Smooth muscle cell (in vitro differentiated cells): ENCODE measurements at regions not wholly inside any gene's neighbourhood (a gene's known extent, or its start where the extent isn't known, plus 50 kb on each side); places are given as distances from the start of the nearest gene placed in this dataset.

Experiments used
- DNase-seq: peaks from one replicate; lab custom pipeline; 2025; ENCODE audit not compliant: unreplicated experiment; lab: John Stamatoyannopoulos, UW
- H2AFZ ChIP-seq: fragments of 200-600 bp; sonication (generic); 2 replicates; pipeline ENCODE4 v1.6.0; 2016; ENCODE audit warnings: antibody characterized with exemption, low read depth, mild to moderate bottlenecking
- H3F3A ChIP-seq: fragments of 200-600 bp; sonication (generic); 2 replicates; pipeline ENCODE4 v1.6.0; 2017; ENCODE audit warnings: antibody characterized with exemption, low read depth
- H3K27ac ChIP-seq: fragments of 200-600 bp; sonication (generic); 2 replicates; pipeline ENCODE4 v1.5.1; 2016; ENCODE audit warnings: low read depth, mild to moderate bottlenecking
- H3K27me3 ChIP-seq: fragments of 200-600 bp; sonication (generic); 2 replicates; pipeline ENCODE4 v1.6.1; 2016; ENCODE audit warnings: low read depth, mild to moderate bottlenecking
- H3K36me3 ChIP-seq: fragments of 200-600 bp; sonication (generic); 2 replicates; pipeline ENCODE4 v1.5.1; 2016; ENCODE audit warnings: low read depth
- H3K4me1 ChIP-seq: fragments of 200-600 bp; sonication (generic); 2 replicates; pipeline ENCODE4 v1.5.1; 2016; ENCODE audit warnings: low read depth
- H3K4me2 ChIP-seq: fragments of 200-600 bp; sonication (generic); 2 replicates; pipeline ENCODE4 v1.6.0; 2016; ENCODE audit warnings: mild to moderate bottlenecking
- H3K4me3 ChIP-seq: fragments of 200-600 bp; sonication (generic); 2 replicates; pipeline ENCODE4 v1.5.1; 2016; ENCODE audit warnings: mild to moderate bottlenecking
- H3K79me2 ChIP-seq: fragments of 200-600 bp; sonication (generic); 2 replicates; pipeline ENCODE4 v1.6.0; 2016; ENCODE audit warnings: low read depth, mild to moderate bottlenecking
- H3K9ac ChIP-seq: fragments of 200-600 bp; sonication (generic); 2 replicates; pipeline ENCODE4 v1.6.0; 2016; ENCODE audit warnings: low read depth
- H3K9me3 ChIP-seq: fragments of 200-600 bp; sonication (generic); replicated peaks from 2 replicates; pipeline ENCODE4 v1.5.1; 2016; ENCODE audit warnings: low read depth
- H4K20me1 ChIP-seq: fragments of 200-600 bp; sonication (generic); 2 replicates; pipeline ENCODE4 v1.6.0; 2016; ENCODE audit warnings: low read depth
- WGBS: methylation state at CpG from one replicate; pipeline ENCODE4 v1.1.7; 2016; ENCODE audit warnings: low lambda C conversion rate; 5-methylcytosine and 5-hydroxymethylcytosine counted together
- TF ChIP-seq, protein P1 (sequence below): fragments of 200-600 bp; sonication (generic); IDR thresholded peaks from 2 replicates; pipeline ENCODE4 v1.5.1; 2017; ENCODE audit warnings: borderline replicate concordance, mild to moderate bottlenecking, antibody characterized with exemption; ENCODE audit not compliant: insufficient read depth, poor library complexity, severe bottlenecking

DNA sequence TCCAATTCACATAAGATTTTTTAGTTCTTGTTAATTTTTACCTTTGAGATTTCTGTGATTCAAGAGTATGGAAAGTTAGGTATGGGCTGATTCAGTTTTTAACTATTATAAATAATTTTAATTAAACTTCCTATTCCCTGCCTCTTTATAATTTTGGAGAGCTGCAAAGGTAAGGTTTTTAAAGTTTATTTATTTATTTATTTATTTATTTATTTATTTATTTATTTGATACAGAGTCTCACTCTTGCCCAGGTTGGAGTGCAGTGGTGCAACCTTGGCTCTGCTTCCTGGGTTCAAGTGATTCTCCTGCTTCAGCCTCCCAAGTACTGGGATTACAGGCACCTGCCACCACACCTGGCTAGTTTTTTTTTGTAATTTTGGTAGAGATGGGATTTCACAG lies 215.5 kb upstream of the FIGN start:
- Histone ChIP-seq H4K20me1 (no peaks in the 10 kb centered on the region), H3K4me1 (no peaks in the 10 kb centered on the region), H3K27ac (no peak overlapping the region), H3K27me3 (no peaks in the 10 kb centered on the region), H3K4me2 (no peak overlapping the region), H3K36me3 (no peaks in the 10 kb centered on the region), H3K9me3 (no peaks in the 10 kb centered on the region), H3K79me2 (no peaks in the 10 kb centered on the region), H3K9ac (no peak overlapping the region), H2AFZ (no peak overlapping the region), H3K4me3 (no peak overlapping the region), H3F3A (no peaks in the 10 kb centered on the region)
- TF ChIP-seq, protein P1, sequence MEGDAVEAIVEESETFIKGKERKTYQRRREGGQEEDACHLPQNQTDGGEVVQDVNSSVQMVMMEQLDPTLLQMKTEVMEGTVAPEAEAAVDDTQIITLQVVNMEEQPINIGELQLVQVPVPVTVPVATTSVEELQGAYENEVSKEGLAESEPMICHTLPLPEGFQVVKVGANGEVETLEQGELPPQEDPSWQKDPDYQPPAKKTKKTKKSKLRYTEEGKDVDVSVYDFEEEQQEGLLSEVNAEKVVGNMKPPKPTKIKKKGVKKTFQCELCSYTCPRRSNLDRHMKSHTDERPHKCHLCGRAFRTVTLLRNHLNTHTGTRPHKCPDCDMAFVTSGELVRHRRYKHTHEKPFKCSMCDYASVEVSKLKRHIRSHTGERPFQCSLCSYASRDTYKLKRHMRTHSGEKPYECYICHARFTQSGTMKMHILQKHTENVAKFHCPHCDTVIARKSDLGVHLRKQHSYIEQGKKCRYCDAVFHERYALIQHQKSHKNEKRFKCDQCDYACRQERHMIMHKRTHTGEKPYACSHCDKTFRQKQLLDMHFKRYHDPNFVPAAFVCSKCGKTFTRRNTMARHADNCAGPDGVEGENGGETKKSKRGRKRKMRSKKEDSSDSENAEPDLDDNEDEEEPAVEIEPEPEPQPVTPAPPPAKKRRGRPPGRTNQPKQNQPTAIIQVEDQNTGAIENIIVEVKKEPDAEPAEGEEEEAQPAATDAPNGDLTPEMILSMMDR: no peak
- DNase-seq: no peak

DNA sequence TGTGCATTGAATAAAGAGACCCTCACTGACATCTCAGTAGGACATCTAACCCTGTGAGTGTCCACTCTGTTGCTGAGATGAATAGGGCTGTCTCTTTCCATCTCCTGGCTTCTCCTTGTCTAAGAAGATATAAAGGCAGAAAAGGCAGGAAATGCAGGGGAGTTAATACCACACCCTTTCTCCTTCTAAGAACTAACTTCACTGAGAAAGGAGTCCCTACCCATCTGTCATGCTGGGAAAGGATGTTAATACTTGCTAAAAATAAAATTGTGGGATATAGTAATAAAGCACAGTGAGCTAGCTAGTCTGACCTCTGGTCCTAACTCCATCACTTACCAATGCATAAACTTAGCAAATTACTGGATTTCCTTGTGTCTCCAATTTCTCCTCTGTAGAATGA lies 213.9 kb upstream of the FIGN start:
- Histone ChIP-seq H3K9ac (no peak overlapping the region), H3K27ac (no peak overlapping the region), H3K4me1 (no peaks in the 10 kb centered on the region), H3F3A (no peaks in the 10 kb centered on the region), H3K4me2 (no peak overlapping the region), H3K27me3 (no peaks in the 10 kb centered on the region), H3K4me3 (no peak overlapping the region), H3K79me2 (no peaks in the 10 kb centered on the region), H3K9me3 (no peaks in the 10 kb centered on the region), H4K20me1 (no peaks in the 10 kb centered on the region), H2AFZ (no peak overlapping the region), H3K36me3 (no peaks in the 10 kb centered on the region)
- DNase-seq: no peak
- TF ChIP-seq, protein P1: no peak

DNA sequence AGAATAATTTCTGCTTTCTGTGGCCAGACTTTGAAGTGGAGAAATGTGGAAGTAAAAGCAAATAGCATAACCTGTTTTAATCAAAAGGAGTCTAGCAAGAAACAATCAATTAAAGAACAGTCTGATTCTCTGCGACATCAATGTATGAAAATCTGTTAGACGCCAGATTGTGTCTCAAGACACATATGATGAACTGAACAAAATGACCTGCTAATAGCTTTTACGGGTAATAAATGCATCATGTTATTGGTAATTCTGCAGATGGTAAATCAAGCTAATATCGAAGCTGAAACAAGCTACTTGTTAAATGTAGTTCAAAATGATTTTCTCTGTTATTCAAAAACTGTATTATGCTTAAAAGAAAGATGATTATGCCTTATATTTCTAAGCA lies 208.5 kb upstream of the FIGN start:
- DNase-seq: no peak
- no peak overlapping the region for H3K9ac ChIP-seq
- no peak overlapping the region for H3K27ac ChIP-seq
- H3K9me3 ChIP-seq: no peaks in the 10 kb centered on the region
- 97% methylated on average over 4 of the region's 4 CpGs for WGBS
- H3K4me1 ChIP-seq: peaks cover 12% of the 10 kb centered on the region
- no peak overlapping the region for H3K4me3 ChIP-seq
- no peaks in the 10 kb centered on the region for H4K20me1 ChIP-seq
- no peak overlapping the region for H3K4me2 ChIP-seq
- H3K36me3 ChIP-seq: no peaks in the 10 kb centered on the region
- no peak overlapping the region for H2AFZ ChIP-seq
- TF ChIP-seq, protein P1: no peak
- H3F3A ChIP-seq: no peaks in the 10 kb centered on the region
- H3K79me2 ChIP-seq: no peaks in the 10 kb centered on the region
- no peaks in the 10 kb centered on the region for H3K27me3 ChIP-seq

DNA sequence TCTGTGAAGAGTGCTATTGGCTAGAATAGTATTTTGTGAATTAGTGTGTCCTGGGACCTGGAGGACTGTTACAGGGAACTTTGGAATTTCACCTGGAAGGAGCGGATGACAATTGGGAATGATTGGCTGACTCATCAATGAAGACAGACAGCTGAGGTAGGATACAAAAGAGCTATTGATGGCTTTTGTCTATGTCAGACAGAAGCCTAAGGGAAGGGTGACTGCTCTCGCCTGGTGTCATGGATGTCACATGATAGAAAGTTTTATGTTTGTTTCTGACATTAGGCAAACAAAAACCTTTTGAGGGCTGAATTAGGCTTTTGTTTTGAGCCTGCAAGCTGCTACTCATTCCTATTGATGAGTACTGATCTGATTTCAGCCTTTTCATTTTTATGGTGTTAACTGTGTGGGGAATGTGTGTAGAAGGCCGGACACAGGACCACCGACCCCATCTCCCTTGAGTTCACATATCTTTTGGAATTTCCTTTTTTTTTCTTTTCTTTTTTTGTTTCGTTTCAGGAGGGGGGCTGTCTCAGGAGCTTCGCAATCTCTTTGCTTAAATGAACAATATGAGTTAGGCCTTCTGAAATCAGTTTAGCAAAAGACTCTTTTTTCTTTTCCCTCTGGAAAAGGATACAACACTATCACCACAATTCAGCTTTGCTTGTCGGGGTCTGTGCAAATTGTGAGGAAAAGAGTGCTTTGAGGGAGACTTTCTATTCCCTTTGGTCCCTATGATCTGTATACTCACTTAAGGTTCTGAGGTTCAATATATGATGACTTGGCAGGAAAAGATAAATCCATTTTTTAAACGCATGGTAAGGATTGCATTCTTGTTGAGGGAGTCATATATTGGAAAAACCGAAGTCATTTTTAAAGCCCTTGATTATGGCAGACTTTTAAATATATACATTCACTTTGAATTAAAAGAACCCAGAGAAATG lies 207.9 kb upstream of the FIGN start:
- Histone ChIP-seq H3K4me1 (peaks cover 12% of the 10 kb centered on the region), H3K4me2 (no peak overlapping the region), H3K9me3 (no peaks in the 10 kb centered on the region), H3K4me3 (no peak overlapping the region), H2AFZ (peak overlapping the region; percentile 29), H3F3A (no peaks in the 10 kb centered on the region), H4K20me1 (no peaks in the 10 kb centered on the region), H3K9ac (peak overlapping the region; percentile 1), H3K27ac (peak overlapping the region; percentile 32), H3K36me3 (no peaks in the 10 kb centered on the region), H3K79me2 (no peaks in the 10 kb centered on the region), H3K27me3 (no peaks in the 10 kb centered on the region)
- TF ChIP-seq, protein P1: no peak
- no peak for DNase-seq
- WGBS: 63% methylated on average over 9 of the region's 9 CpGs
